ENCODE measurements at regions not wholly inside any gene's neighbourhood (a gene's known extent, or its start where the extent isn't known, plus 50 kb on each side); places are given as distances from the start of the nearest gene placed in this dataset.

DNA sequence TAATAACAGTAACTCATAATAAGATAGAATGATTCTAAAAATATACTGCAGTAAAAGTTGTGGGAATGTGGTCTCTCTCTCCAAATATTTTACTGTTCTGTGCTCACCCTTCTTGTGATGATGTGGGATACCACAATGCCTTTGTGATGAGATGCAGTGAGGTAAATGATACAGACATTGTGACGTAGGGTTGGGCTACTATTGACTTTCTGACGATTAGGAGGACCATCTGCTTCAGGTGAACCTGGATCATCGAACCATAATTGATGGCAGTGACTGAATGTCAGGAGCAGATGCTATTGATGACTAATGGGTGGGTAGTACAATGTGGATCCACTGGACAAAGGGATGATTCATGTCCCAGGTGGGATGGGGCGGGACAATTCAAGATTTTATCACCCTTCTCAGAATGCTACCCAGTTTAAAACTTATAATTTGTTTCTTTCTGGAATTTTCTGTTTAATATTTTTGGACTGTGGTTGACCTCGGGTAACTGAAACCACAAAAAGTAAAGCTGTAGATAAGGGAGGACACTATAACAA, 73.9 kb upstream of the ARMC3 start:
- Histone ChIP-seq H2AFZ (ENCODE audit: control insufficient read depth, low read depth, low read length) (no peak overlapping the region), H4K20me1 (ENCODE audit: control insufficient read depth, insufficient read depth) (no peaks in the 10 kb centered on the region), H3K79me2 (ENCODE audit: control insufficient read depth, insufficient read depth, low read length) (no peaks in the 10 kb centered on the region), H3K4me2 (ENCODE audit: control insufficient read depth, insufficient read depth) (no peak overlapping the region), H3K27me3 (replicated peaks in 1 of 2; ENCODE audit: control insufficient read depth in 2 of 2, insufficient read depth in 2 of 2, low read length in 1 of 2) (no peaks in the 10 kb centered on the region), H3K9ac (ENCODE audit: control insufficient read depth, insufficient read depth, low read length) (no peak overlapping the region), H3K9me3 (replicated peaks; ENCODE audit: control insufficient read depth, insufficient read depth, low read length) (no peaks in the 10 kb centered on the region), H3K4me1 (ENCODE audit: control insufficient read depth, insufficient read depth, low read length) (no peaks in the 10 kb centered on the region), H3K4me3 (no peak overlapping the region), H3K27ac (ENCODE audit: control insufficient read depth, insufficient read depth) (no peak overlapping the region), H3K36me3 (ENCODE audit: control insufficient read depth in 2 of 2, insufficient read depth in 2 of 2, low read length in 1 of 2) (no peaks in the 10 kb centered on the region)
- intact Hi-C loops (cut with micrococcal nuclease; ENCODE audit: unreplicated experiment): no loop called here
- no TSS peak for BruUV-seq (replicated peaks)
- ATAC-seq: no peak
- in situ Hi-C loops (cut with MboI): no loop called here
- CTCF ChIA-PET: no interaction called here
- no peak for DNase-seq (ENCODE audit: low read depth, low spot score)
- 48% methylated on average over 5 of the region's 5 CpGs for WGBS (ENCODE audit: insufficient coverage, insufficient replicate concordance, low lambda C conversion rate, missing lambda C conversion rate)
- no peak for TF ChIP-seq CREM (IDR thresholded peaks at IDR 0.05; ENCODE audit: low read depth)
- no peak for TF ChIP-seq ZSCAN29 (IDR thresholded peaks at IDR 0.05)
- TF ChIP-seq RAD21 (IDR thresholded peaks at IDR 0.05; ENCODE audit: insufficient read depth, low read depth, low read length): no peak
- POLR2A ChIA-PET: no interaction called here
- RAD21 ChIA-PET (ENCODE audit: unreplicated experiment): interaction anchor here (0.9 kb wide), 1 partner anchor 253 kb away, joined by 3 read pairs; no protein-coding TSS in a partner anchor
- SMC1A ChIA-PET (ENCODE audit: uncharacterized antibody, unreplicated experiment): interaction anchor here (0.8 to 1.2 kb wide), 4 partner anchors 18 to 303 kb away, joined by 3 read pairs; no protein-coding TSS in a partner anchor
- no peak for FAIRE-seq

DNA sequence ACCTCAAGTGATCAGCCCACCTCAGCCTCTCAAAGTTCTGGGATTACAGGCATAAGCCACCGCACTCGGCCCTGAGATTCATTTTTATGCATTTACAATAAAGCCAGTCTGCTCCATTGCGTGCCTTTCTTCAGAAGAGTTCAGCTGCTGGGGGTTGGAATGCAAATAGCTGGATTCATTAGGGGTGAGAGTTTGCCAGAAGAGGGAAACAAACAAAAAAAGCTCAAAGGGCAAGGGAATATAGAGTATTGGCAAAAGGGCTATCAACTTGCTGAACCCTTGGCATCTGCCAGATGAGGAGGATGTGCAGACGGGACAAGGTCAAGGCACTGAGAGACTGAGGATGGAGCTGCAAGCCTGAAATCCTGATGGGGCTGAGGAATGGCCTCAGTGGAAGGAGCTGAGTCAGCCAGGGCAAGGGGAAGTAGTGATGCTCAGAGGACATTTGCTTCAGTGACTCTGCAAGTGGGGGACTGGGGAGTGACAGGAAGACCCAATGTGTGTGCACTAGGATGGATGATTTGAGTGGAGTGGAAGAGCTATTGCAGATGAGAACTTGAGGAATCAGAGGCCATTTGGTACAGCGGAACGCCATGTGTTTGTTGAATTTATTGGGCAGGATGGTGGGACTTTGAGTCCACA, 75.0 kb upstream of the ARMC3 start:
- WGBS (ENCODE audit: insufficient coverage, insufficient replicate concordance, low lambda C conversion rate, missing lambda C conversion rate): 85% methylated on average over 6 of the region's 6 CpGs
- Histone ChIP-seq H3K4me1 (ENCODE audit: control insufficient read depth, insufficient read depth, low read length) (no peaks in the 10 kb centered on the region), H3K36me3 (ENCODE audit: control insufficient read depth in 2 of 2, insufficient read depth in 2 of 2, low read length in 1 of 2) (no peaks in the 10 kb centered on the region), H3K4me2 (ENCODE audit: control insufficient read depth, insufficient read depth) (no peak overlapping the region), H4K20me1 (ENCODE audit: control insufficient read depth, insufficient read depth) (no peaks in the 10 kb centered on the region), H3K4me3 (no peak overlapping the region), H3K27me3 (replicated peaks in 1 of 2; ENCODE audit: control insufficient read depth in 2 of 2, insufficient read depth in 2 of 2, low read length in 1 of 2) (no peaks in the 10 kb centered on the region), H2AFZ (ENCODE audit: control insufficient read depth, low read depth, low read length) (no peak overlapping the region), H3K9ac (ENCODE audit: control insufficient read depth, insufficient read depth, low read length) (no peak overlapping the region), H3K79me2 (ENCODE audit: control insufficient read depth, insufficient read depth, low read length) (no peaks in the 10 kb centered on the region), H3K27ac (ENCODE audit: control insufficient read depth, insufficient read depth) (no peak overlapping the region), H3K9me3 (replicated peaks; ENCODE audit: control insufficient read depth, insufficient read depth, low read length) (no peaks in the 10 kb centered on the region)
- TF ChIP-seq NFYB (IDR thresholded peaks at IDR 0.05; ENCODE audit: insufficient read depth, low read depth, low read length) (no peak), RB1 (IDR thresholded peaks at IDR 0.05; ENCODE audit: borderline replicate concordance) (no peak), SP1 (IDR thresholded peaks at IDR 0.05; ENCODE audit: low read depth, low read length) (no peak), SUPT20H (IDR thresholded peaks at IDR 0.05; ENCODE audit: borderline replicate concordance, control insufficient read depth, low read depth, low read length) (no peak), NR2F1 (conservative IDR thresholded peaks at IDR 0.05) (no peak), BRCA1 (IDR thresholded peaks at IDR 0.05; ENCODE audit: low read depth, low read length) (no peak), ZBED1 (IDR thresholded peaks at IDR 0.05; ENCODE audit: borderline replicate concordance) (no peak), SUZ12 (IDR thresholded peaks at IDR 0.05; ENCODE audit: unreplicated experiment) (no peak), STAT1 (conservative IDR thresholded peaks at IDR 0.05) (no peak), NBN (IDR thresholded peaks at IDR 0.05) (no peak)
- TF ChIP-seq, protein P1, sequence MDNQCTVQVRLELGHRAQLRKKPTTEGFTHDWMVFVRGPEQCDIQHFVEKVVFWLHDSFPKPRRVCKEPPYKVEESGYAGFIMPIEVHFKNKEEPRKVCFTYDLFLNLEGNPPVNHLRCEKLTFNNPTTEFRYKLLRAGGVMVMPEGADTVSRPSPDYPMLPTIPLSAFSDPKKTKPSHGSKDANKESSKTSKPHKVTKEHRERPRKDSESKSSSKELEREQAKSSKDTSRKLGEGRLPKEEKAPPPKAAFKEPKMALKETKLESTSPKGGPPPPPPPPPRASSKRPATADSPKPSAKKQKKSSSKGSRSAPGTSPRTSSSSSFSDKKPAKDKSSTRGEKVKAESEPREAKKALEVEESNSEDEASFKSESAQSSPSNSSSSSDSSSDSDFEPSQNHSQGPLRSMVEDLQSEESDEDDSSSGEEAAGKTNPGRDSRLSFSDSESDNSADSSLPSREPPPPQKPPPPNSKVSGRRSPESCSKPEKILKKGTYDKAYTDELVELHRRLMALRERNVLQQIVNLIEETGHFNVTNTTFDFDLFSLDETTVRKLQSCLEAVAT (IDR thresholded peaks at IDR 0.05): no peak
- in situ Hi-C loops (cut with MboI) (no loop called here), intact Hi-C loops (cut with micrococcal nuclease; ENCODE audit: unreplicated experiment) (no loop called here)
- no peak for DNase-seq (ENCODE audit: low read depth, low spot score)
- RAD21 ChIA-PET (ENCODE audit: unreplicated experiment): no interaction called here
- no TSS peak for BruUV-seq (replicated peaks)
- SMC1A ChIA-PET (ENCODE audit: uncharacterized antibody, unreplicated experiment): interaction anchor here (0.6 to 1.2 kb wide), 4 partner anchors 14 to 278 kb away, joined by 3 read pairs; no protein-coding TSS in a partner anchor
- POLR2A ChIA-PET: no interaction called here
- CTCF ChIA-PET: no interaction called here
- ATAC-seq: no peak
- FAIRE-seq: no peak
